HG03460 (cell line): ENCODE measurements at regions not wholly inside any gene's neighbourhood (a gene's known extent, or its start where the extent isn't known, plus 50 kb on each side); places are given as distances from the start of the nearest gene placed in this dataset.
"Not testable (repeated sequence)": the region's sequence is repeated elsewhere in the genome, so short reads cannot be mapped to it uniquely, and the experiment has no call there.

Experiments
- ATAC-seq: cut with Tn5 transposase; IDR thresholded peaks from one replicate; pipeline ENCODE4 v1.9.1; 2021; ENCODE audit not compliant: unreplicated experiment

- no peak for ATAC-seq
Observed at GRCh38 chr12:72723732-72724131, 451.6 kb downstream of the TRHDE start.

GRCh38 chr12:72729451-72730010 is 457.4 kb downstream of the TRHDE start:
- ATAC-seq = no peak

GRCh38 chr12:72734581-72734980 is 462.4 kb downstream of the TRHDE start:
- no peak for ATAC-seq

GRCh38 chr12:72738811-72739210 is 466.6 kb downstream of the TRHDE start:
- no peak for ATAC-seq

GRCh38 chr12:72740064-72740463 is 467.9 kb downstream of the TRHDE start:
- ATAC-seq = no peak

GRCh38 chr12:72742568-72742967 is 470.4 kb downstream of the TRHDE start:
- no peak for ATAC-seq

- ATAC-seq = no peak
Observed at GRCh38 chr12:72746048-72746447, 473.9 kb downstream of the TRHDE start.

- ATAC-seq = no peak
Observed at GRCh38 chr12:72747111-72747849, 475.1 kb downstream of the TRHDE start.

- no peak for ATAC-seq
Observed at GRCh38 chr12:72748971-72749370, 476.8 kb downstream of the TRHDE start.

GRCh38 chr12:72753571-72753970 is 481.4 kb downstream of the TRHDE start:
- ATAC-seq = no peak

- not testable (repeated sequence) for ATAC-seq
Observed at GRCh38 chr12:72754026-72754425, 481.9 kb downstream of the TRHDE start.

GRCh38 chr12:72766517-72766916 is 494.3 kb downstream of the TRHDE start:
- ATAC-seq = no peak

GRCh38 chr12:72774023-72774422 is 501.9 kb downstream of the TRHDE start:
- ATAC-seq = no peak

GRCh38 chr12:72777806-72778205 is 505.6 kb downstream of the TRHDE start:
- no peak for ATAC-seq

GRCh38 chr12:72790273-72790672 is 518.1 kb downstream of the TRHDE start:
- ATAC-seq = no peak

GRCh38 chr12:72792889-72793288 is 520.7 kb downstream of the TRHDE start:
- ATAC-seq = no peak

- ATAC-seq = no peak
Observed at GRCh38 chr12:72793796-72794195, 521.6 kb downstream of the TRHDE start.

GRCh38 chr12:72815421-72815820 is 543.3 kb downstream of the TRHDE start:
- no peak for ATAC-seq

GRCh38 chr12:72828662-72829324 is 556.6 kb downstream of the TRHDE start:
- no peak for ATAC-seq

- no peak for ATAC-seq
Observed at GRCh38 chr12:72829838-72830237, 557.7 kb downstream of the TRHDE start.

- no peak for ATAC-seq
Observed at GRCh38 chr12:72832024-72832423, 559.9 kb downstream of the TRHDE start.

GRCh38 chr12:72836194-72836593 is 564.0 kb downstream of the TRHDE start:
- no peak for ATAC-seq
